Parathyroid adenoma (tissue), 2 donors: ENCODE measurements at regions not wholly inside any gene's neighbourhood (a gene's known extent, or its start where the extent isn't known, plus 50 kb on each side); places are given as distances from the start of the nearest gene placed in this dataset.

Source experiments
- H2AFZ ChIP-seq: fragments of 300-600 bp; sonication (generic); one replicate; pipeline ENCODE4 v1.7.0; 2017; ENCODE audit warnings: antibody characterized with exemption, mild to moderate bottlenecking
- H3K27ac ChIP-seq: fragments of 300-600 bp; sonication (generic); one replicate; pipeline ENCODE4 v1.7.0; 2017
- H3K27me3 ChIP-seq: fragments of 300-600 bp; sonication (generic); one replicate; pipeline ENCODE4 v1.7.0; 2017; ENCODE audit warnings: low read length; ENCODE audit not compliant: control insufficient read depth, insufficient read depth
- H3K36me3 ChIP-seq: fragments of 300-600 bp; sonication (generic); one replicate; pipeline ENCODE4 v1.7.0; 2017; ENCODE audit warnings: low read length; ENCODE audit not compliant: control insufficient read depth, insufficient read depth
- H3K4me1 ChIP-seq: fragments of 300-600 bp; sonication (generic); one replicate; pipeline ENCODE4 v1.7.0; 2017; ENCODE audit warnings: control low read depth
- H3K4me2 ChIP-seq: fragments of 300-600 bp; sonication (generic); one replicate; pipeline ENCODE4 v1.7.0; 2017; ENCODE audit warnings: low read length
- H3K4me3 ChIP-seq: fragments of 300-600 bp; sonication (generic); one replicate; pipeline ENCODE4 v1.7.0; 2017; ENCODE audit warnings: low read depth, low read length
- H3K79me2 ChIP-seq: fragments of 300-600 bp; sonication (generic); one replicate; pipeline ENCODE4 v1.7.0; 2017; ENCODE audit warnings: control low read depth
- H3K9ac ChIP-seq: fragments of 300-600 bp; sonication (generic); one replicate; pipeline ENCODE4 v1.7.0; 2017; ENCODE audit warnings: mild to moderate bottlenecking
- H3K9me3 ChIP-seq: fragments of 300-600 bp; sonication (generic); one replicate; pipeline ENCODE4 v1.7.0; 2017; ENCODE audit warnings: low read length; ENCODE audit not compliant: control insufficient read depth
- CTCF ChIP-seq: fragments of 300-600 bp; sonication (generic); IDR thresholded peaks from one replicate; pipeline ENCODE4 v1.7.0; 2017; ENCODE audit warnings: antibody characterized with exemption, mild to moderate bottlenecking
- donor health status: primary hyperparathyroidism.

DNA sequence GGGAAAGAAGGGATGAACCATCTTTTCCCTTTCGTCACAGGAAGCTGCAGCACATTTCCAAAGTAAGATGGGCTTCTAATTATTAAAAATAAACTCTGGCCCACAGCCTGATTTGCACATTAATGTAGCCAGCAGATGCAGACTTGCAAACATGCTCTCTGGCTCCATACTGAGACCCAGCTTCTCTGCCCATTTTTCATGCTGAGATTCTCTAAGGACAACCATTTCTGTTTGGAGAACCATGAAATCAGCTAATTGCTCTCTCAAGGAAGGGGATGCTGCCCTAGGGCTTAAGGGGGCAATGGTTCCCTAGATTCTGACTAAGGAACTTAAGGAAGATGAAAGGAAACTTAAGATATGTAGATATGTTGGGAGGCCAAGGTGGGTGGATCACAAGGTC is 63.0 kb upstream of the CES5A start:
- no peaks in the 10 kb centered on the region for H3K79me2 ChIP-seq
- H3K4me2 ChIP-seq = no peak overlapping the region
- no peaks in the 10 kb centered on the region for H3K36me3 ChIP-seq
- no peak overlapping the region for H3K9ac ChIP-seq
- H3K9me3 ChIP-seq = no peaks in the 10 kb centered on the region
- no peak for TF ChIP-seq CTCF
- no peak overlapping the region for H3K4me3 ChIP-seq
- H3K27me3 ChIP-seq = no peaks in the 10 kb centered on the region
- H3K27ac ChIP-seq = no peak overlapping the region
- H3K4me1 ChIP-seq = no peaks in the 10 kb centered on the region
- no peak overlapping the region for H2AFZ ChIP-seq

- TF ChIP-seq CTCF = no peak
- Histone ChIP-seq H3K79me2 (no peaks in the 10 kb centered on the region), H3K27ac (no peak overlapping the region), H3K9me3 (no peaks in the 10 kb centered on the region), H3K4me2 (no peak overlapping the region), H2AFZ (no peak overlapping the region), H3K27me3 (no peaks in the 10 kb centered on the region), H3K9ac (no peak overlapping the region), H3K4me1 (no peaks in the 10 kb centered on the region), H3K36me3 (no peaks in the 10 kb centered on the region), H3K4me3 (no peak overlapping the region)
Measured at GRCh38 chr16:55933038-55933437, 57.9 kb upstream of the CES5A start.

- Histone ChIP-seq H3K36me3 (no peaks in the 10 kb centered on the region), H3K79me2 (no peaks in the 10 kb centered on the region), H3K27ac (no peak overlapping the region), H3K9me3 (no peaks in the 10 kb centered on the region), H3K4me3 (no peak overlapping the region), H3K4me2 (no peak overlapping the region), H3K4me1 (no peaks in the 10 kb centered on the region), H2AFZ (no peak overlapping the region), H3K9ac (no peak overlapping the region), H3K27me3 (no peaks in the 10 kb centered on the region)
- TF ChIP-seq CTCF = no peak
Measured at GRCh38 chr16:55930036-55930435, 54.9 kb upstream of the CES5A start.

DNA sequence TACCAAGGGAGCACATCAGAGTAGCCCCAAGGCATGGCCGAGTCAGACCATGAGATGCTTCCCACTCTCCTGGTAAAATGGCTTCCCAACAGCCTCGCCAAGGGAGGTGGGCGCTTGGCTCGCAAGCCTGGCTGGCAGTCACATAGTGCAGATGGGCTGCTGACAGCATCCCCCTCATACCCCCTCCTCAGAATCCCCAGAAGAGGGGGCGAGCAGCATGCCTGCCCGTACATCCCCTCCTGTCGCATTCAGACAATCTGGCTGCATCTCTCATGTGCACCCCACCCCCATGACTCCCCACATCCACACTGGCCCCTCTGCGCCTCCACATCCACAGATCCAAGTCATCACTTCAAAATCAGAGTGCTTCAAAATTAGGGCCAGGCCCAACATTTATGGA is 54.0 kb upstream of the CES5A start:
- no peak for TF ChIP-seq CTCF
- Histone ChIP-seq H3K27me3 (no peaks in the 10 kb centered on the region), H3K36me3 (no peaks in the 10 kb centered on the region), H3K4me2 (no peak overlapping the region), H3K27ac (no peak overlapping the region), H3K9ac (no peak overlapping the region), H3K79me2 (no peaks in the 10 kb centered on the region), H3K9me3 (no peaks in the 10 kb centered on the region), H2AFZ (no peak overlapping the region), H3K4me1 (no peaks in the 10 kb centered on the region), H3K4me3 (no peak overlapping the region)

DNA sequence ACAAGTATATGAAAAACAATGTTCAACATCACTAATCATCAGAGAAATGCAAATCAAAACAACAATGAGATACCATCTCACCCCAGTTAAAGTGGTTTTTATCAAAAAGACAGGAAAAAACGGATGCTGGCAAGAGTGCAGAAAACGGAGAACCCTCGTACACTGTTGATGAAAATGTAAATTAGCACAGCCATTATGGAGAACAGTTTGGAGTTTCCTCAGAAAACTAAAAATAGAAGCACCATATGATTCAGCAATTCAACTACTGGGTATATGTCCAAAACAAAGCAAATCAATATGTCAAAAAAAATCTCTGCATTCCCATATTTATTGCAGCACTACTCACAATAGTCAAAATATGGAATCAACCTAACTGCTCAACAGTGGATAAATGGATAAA is 50.1 kb upstream of the CES5A start:
- Histone ChIP-seq H3K9me3 (no peaks in the 10 kb centered on the region), H3K36me3 (no peaks in the 10 kb centered on the region), H3K4me1 (no peaks in the 10 kb centered on the region), H2AFZ (no peak overlapping the region), H3K9ac (no peak overlapping the region), H3K27ac (no peak overlapping the region), H3K4me3 (no peak overlapping the region), H3K79me2 (no peaks in the 10 kb centered on the region), H3K4me2 (no peak overlapping the region), H3K27me3 (no peaks in the 10 kb centered on the region)
- TF ChIP-seq CTCF = no peak
